MCF 10A (cell line): ENCODE measurements at regions not wholly inside any gene's neighbourhood (a gene's known extent, or its start where the extent isn't known, plus 50 kb on each side); places are given as distances from the start of the nearest gene placed in this dataset.

Experiments
- BruUV-seq: library from RNA; stranded (reverse); fragments of 400-500 nt; replicated peaks from 2 replicates; lab custom pipeline; 2021; lab: Mats Ljungman, UMichigan
- CTCF ChIA-PET: fragments of 300-600 bp; sonication (Branson Sonifier 250); formaldehyde crosslinking; extraction: SDS; loops from one replicate; lab custom pipeline; 2021; ENCODE audit warnings: antibody characterized with exemption, inconsistent platforms; lab: Yijun Ruan, JAX
- POLR2A ChIA-PET: fragments of 300-600, 350-650 bp; sonication (Branson Sonifier 250); formaldehyde crosslinking; extraction: SDS; loops from one replicate; lab custom pipeline; 2020; ENCODE audit warnings: antibody characterized with exemption, inconsistent platforms; lab: Yijun Ruan, JAX
- DNase-seq: peaks from one replicate; pipeline ENCODE4 v3.0.0-alpha.2; 2018; ENCODE audit not compliant: unreplicated experiment
- H3K27ac Mint-ChIP-seq: one replicate; pipeline ENCODE4 v1.8.0; 2022; ENCODE audit warnings: mild to moderate bottlenecking, low read depth, mixed read lengths; ENCODE audit not compliant: unreplicated experiment
- H3K27me3 Mint-ChIP-seq: one replicate; pipeline ENCODE4 v1.8.0; 2022; ENCODE audit warnings: mixed read lengths; ENCODE audit not compliant: insufficient read depth, unreplicated experiment
- H3K36me3 Mint-ChIP-seq: one replicate; pipeline ENCODE4 v1.8.0; 2022; ENCODE audit warnings: mild to moderate bottlenecking, moderate library complexity, mixed read lengths; ENCODE audit not compliant: insufficient read depth, unreplicated experiment
- H3K4me1 Mint-ChIP-seq: one replicate; pipeline ENCODE4 v1.8.0; 2022; ENCODE audit warnings: mixed read lengths; ENCODE audit not compliant: insufficient read depth, unreplicated experiment
- H3K4me3 Mint-ChIP-seq: one replicate; pipeline ENCODE4 v1.8.0; 2022; ENCODE audit warnings: mild to moderate bottlenecking, moderate library complexity, mixed read lengths; ENCODE audit not compliant: unreplicated experiment
- H3K9me3 Mint-ChIP-seq: one replicate; pipeline ENCODE4 v1.8.0; 2022; ENCODE audit warnings: mixed read lengths; ENCODE audit not compliant: unreplicated experiment
- CTCF ChIP-seq: fragments of 200-600 bp; IDR thresholded peaks from one replicate; pipeline ENCODE4 v1.8.0; 2022; ENCODE audit warnings: antibody characterized with exemption, mild to moderate bottlenecking; ENCODE audit not compliant: unreplicated experiment
- intact Hi-C: fragments of 100-400 bp; cut with micrococcal nuclease; formaldehyde crosslinking; loops from 2 replicates; pipeline ENCODE4 v1.14.1; 2022

DNA sequence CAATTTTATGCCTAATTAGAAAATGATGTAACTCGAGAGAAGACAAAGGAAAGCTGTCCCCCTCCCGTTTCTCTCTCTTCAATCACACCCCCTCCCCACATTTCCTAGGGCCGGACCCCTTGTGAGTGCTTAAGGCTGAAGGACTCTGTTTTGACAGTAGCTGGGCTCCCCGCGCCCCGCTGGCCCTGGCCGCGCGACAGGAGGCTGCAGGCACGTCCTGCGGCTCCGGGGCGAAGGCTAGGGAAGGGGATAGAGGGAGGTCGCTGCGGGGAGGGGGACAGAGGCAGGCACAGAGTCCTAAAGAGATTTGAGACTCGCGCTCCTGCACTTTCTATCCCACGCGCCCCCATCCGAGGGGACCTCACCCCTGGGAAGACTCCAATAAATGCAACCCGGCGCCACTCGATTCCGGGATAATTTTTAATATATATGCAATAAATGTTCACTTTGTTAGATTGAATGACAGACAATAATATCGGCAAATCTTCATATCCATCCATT is 56.2 kb upstream of the TMEM33 start:
- intact Hi-C loops, result no loop called here
- Mint-ChIP-seq H3K4me3 (no peak overlapping the region), H3K27ac (no peak overlapping the region), H3K27me3 (no peaks in the 10 kb centered on the region), H3K36me3 (peaks cover 6% of the 10 kb centered on the region), H3K9me3 (no peaks in the 10 kb centered on the region), H3K4me1 (no peaks in the 10 kb centered on the region)
- DNase-seq, result no peak
- POLR2A ChIA-PET, result interaction anchor here (0.6 kb wide), 1 partner anchor 141 kb away, joined by 3 read pairs; no protein-coding TSS in a partner anchor
- no TSS peak for BruUV-seq
- CTCF ChIA-PET, result interaction anchor here (0.6 to 3.9 kb wide), 4 partner anchors 9 to 186 kb away, joined by 3 to 17 read pairs (median 5); no protein-coding TSS in a partner anchor
- TF ChIP-seq CTCF, result no peak

GRCh38 chr4:41878170-41878969 is 56.9 kb upstream of the TMEM33 start:
- Mint-ChIP-seq H3K9me3 (no peaks in the 10 kb centered on the region), H3K4me3 (no peak overlapping the region), H3K27me3 (no peaks in the 10 kb centered on the region), H3K27ac (no peak overlapping the region), H3K4me1 (no peaks in the 10 kb centered on the region), H3K36me3 (peaks cover 6% of the 10 kb centered on the region)
- no peak for DNase-seq
- intact Hi-C loops, result no loop called here
- no peak for TF ChIP-seq CTCF
- no TSS peak for BruUV-seq
- ChIA-PET CTCF (interaction anchor here (0.9 to 3.9 kb wide), 2 partner anchors 9 to 185 kb away, joined by 7 to 17 read pairs; no protein-coding TSS in a partner anchor), POLR2A (interaction anchor here (0.6 to 1.2 kb wide), 2 partner anchors 140 to 177 kb away, joined by 3 to 4 read pairs; no protein-coding TSS in a partner anchor)

DNA sequence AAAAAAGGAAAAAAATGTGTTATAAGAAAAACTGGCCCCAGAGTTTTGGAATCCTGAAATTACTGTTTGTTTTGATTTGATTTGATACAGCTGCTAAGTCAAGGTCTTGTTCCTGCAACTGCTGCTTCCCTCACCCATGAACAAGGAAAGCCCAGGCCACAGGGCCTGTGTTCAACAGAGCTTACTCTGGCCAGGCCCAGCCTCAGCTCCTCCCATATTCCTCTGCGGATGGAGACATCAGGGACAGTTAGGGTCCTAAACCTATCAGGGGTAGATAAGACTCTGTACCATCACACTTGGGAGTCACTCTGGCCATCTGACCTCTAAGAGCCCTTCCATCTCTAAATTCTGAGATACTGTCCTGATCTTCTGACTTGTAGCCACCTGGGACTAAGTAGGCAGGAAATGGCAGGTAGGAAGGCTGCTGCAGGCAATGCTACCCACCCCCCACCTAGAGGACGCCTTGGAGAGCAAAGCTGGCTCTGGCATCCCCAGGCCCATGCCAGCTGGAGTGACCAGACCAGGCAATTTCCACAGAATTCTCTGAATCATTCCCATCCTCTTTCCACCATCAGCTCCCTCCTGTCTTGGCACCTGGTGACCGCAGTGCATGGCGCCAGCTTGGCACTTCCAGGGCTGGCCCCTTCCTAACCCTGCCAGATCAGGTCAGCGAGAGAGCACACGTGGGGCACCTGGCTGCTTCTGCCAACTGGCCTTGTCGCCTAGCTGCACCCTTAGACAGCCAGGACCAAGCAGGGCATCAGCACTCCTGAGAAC is 58.0 kb upstream of the TMEM33 start:
- Mint-ChIP-seq H3K27ac (no peak overlapping the region), H3K36me3 (peaks cover 6% of the 10 kb centered on the region), H3K9me3 (no peaks in the 10 kb centered on the region), H3K4me1 (no peaks in the 10 kb centered on the region), H3K4me3 (no peak overlapping the region), H3K27me3 (no peaks in the 10 kb centered on the region)
- POLR2A ChIA-PET, result interaction anchor here (1.2 kb wide), 1 partner anchor 176 kb away, joined by 4 read pairs; no protein-coding TSS in a partner anchor
- CTCF ChIA-PET, result interaction anchor here (1.0 to 3.9 kb wide), 5 partner anchors 10 to 596 kb away, joined by 3 to 17 read pairs (median 3); no protein-coding TSS in a partner anchor
- no peak for DNase-seq
- TF ChIP-seq CTCF, result no peak
- BruUV-seq, result no TSS peak
- intact Hi-C loops, result no loop called here
